Esophagus muscularis mucosa (tissue), 4 donors: ENCODE measurements at regions not wholly inside any gene's neighbourhood (a gene's known extent, or its start where the extent isn't known, plus 50 kb on each side); places are given as distances from the start of the nearest gene placed in this dataset.

Experiments used
- DNase-seq: peaks from one replicate; pipeline ENCODE4 v3.0.0-alpha.2; 2017; ENCODE audit errors: extremely low spot score
- H3K27ac ChIP-seq, 4 donors: fragments of 200-600 bp; sonication (generic); replicated peaks in 1 of 4; 1 replicate in 3 of 4; 2 replicates in 1 of 4; pipeline ENCODE4 v1.5.1; 2016 to 2019; ENCODE audit warnings: mild to moderate bottlenecking in 1 of 4
- H3K27me3 ChIP-seq, 4 donors: fragments of 200-600 bp; sonication (generic); one replicate each; pipeline versions ENCODE4 v1.5.1 to v1.6.0; 2016 to 2019
- H3K36me3 ChIP-seq, 4 donors: fragments of 200-600 bp; sonication (generic); one replicate each; pipeline ENCODE4 v1.5.1; 2016 to 2019
- H3K4me1 ChIP-seq, 4 donors: fragments of 200-600 bp; sonication (generic); one replicate each; pipeline ENCODE4 v1.5.1; 2016 to 2019
- H3K4me3 ChIP-seq, 4 donors: fragments of 200-600 bp; sonication (generic); 1 replicate in 2 of 4; 2 replicates in 2 of 4; pipeline ENCODE4 v1.5.1; 2016 to 2019; ENCODE audit warnings: mild to moderate bottlenecking in 4 of 4, moderate library complexity in 1 of 4
- H3K9me3 ChIP-seq, 4 donors: fragments of 200-600 bp; sonication (generic); 1 replicate in 3 of 4; 2 replicates in 1 of 4; pipeline ENCODE4 v1.5.1; 2016 to 2019
- intact Hi-C: fragments of 100-400 bp; cut with DNase I; formaldehyde crosslinking; loops from one replicate; pipeline ENCODE4 v1.15.1; 2023
- TF ChIP-seq, protein P1 (sequence below), 3 experiments: fragments of 200-600 bp in 2 of 3; fragments of 450-650 bp in 1 of 3; sonication (generic) in 2 of 3; IDR thresholded peaks; one replicate each; pipeline ENCODE4 v1.5.1; 2017 to 2019; ENCODE audit warnings: antibody characterized with exemption in 3 of 3, mild to moderate bottlenecking in 2 of 3, moderate library complexity in 1 of 3

DNA sequence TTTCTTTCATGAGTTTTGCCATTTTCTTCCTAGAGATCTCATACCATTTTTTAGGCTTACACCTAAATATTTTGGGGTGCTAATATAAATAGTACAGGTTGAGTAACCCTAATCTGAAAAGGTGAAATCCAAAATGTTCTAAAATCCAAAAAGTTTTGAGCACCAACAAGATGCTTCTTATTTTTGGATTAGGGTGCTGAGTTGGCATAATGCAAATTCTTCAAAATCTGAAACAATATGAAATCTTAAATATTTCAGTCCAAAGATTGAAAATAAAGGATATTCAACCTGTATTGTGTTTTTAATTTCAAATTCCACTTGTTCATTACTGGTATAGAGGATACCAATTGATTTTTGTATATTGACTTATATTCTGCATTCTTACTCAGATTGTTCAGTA lies 51.1 kb upstream of the KCNK2 start:
- no peaks in the 10 kb centered on the region for H3K27me3 ChIP-seq

More for the DNA sequence above, 51.1 kb upstream of the KCNK2 start:
- TF ChIP-seq, protein P1, sequence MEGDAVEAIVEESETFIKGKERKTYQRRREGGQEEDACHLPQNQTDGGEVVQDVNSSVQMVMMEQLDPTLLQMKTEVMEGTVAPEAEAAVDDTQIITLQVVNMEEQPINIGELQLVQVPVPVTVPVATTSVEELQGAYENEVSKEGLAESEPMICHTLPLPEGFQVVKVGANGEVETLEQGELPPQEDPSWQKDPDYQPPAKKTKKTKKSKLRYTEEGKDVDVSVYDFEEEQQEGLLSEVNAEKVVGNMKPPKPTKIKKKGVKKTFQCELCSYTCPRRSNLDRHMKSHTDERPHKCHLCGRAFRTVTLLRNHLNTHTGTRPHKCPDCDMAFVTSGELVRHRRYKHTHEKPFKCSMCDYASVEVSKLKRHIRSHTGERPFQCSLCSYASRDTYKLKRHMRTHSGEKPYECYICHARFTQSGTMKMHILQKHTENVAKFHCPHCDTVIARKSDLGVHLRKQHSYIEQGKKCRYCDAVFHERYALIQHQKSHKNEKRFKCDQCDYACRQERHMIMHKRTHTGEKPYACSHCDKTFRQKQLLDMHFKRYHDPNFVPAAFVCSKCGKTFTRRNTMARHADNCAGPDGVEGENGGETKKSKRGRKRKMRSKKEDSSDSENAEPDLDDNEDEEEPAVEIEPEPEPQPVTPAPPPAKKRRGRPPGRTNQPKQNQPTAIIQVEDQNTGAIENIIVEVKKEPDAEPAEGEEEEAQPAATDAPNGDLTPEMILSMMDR (IDR thresholded peaks at IDR 0.05): no peak
- Histone ChIP-seq H3K4me1 (no peaks in the 10 kb centered on the region), H3K9me3 (no peaks in the 10 kb centered on the region), H3K4me3 (no peak overlapping the region), H3K36me3 (no peaks in the 10 kb centered on the region), H3K27ac (no peak overlapping the region)
- intact Hi-C loops: no loop called here
- DNase-seq: no peak
